ENCODE measurements at regions not wholly inside any gene's neighbourhood (a gene's known extent, or its start where the extent isn't known, plus 50 kb on each side); places are given as distances from the start of the nearest gene placed in this dataset.

DNA sequence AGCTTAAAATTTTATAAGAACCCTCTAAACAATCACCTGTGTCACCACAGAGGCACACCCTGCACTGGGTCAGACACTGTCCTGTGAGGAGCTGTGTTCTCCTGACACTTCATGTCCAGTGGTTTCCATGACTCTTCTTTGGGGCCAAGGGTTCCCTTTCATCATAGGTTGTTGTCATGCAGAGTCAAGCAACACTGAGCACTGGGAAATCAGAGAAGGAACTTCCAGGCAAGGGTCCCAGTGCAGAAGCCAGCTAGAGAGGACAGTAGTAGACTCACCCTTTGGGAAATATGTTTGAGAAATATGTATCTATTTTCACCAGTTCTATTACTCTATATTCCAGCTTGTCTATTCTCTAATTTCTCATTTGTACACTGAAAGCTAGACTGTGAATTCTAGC lies 56.4 kb upstream of the PRSS58 start:
- no peak for DNase-seq
- in situ Hi-C loops (cut with HindIII; ENCODE audit: low pct_ligation_motif_present, low pct_unique_long_range_greater_than_20kb, low sequenced_read_pairs) = no loop called here

- in situ Hi-C loops (cut with HindIII; ENCODE audit: low pct_ligation_motif_present, low pct_unique_long_range_greater_than_20kb, low sequenced_read_pairs) = no loop called here
- no peak for DNase-seq
These were observed 55.7 kb upstream of the PRSS58 start for GRCh38 chr7:142313528-142313927.

- in situ Hi-C loops (cut with HindIII; ENCODE audit: low pct_ligation_motif_present, low pct_unique_long_range_greater_than_20kb, low sequenced_read_pairs) = no loop called here
- no peak for DNase-seq
These were observed 54.0 kb upstream of the PRSS58 start for GRCh38 chr7:142311876-142312275.

DNA sequence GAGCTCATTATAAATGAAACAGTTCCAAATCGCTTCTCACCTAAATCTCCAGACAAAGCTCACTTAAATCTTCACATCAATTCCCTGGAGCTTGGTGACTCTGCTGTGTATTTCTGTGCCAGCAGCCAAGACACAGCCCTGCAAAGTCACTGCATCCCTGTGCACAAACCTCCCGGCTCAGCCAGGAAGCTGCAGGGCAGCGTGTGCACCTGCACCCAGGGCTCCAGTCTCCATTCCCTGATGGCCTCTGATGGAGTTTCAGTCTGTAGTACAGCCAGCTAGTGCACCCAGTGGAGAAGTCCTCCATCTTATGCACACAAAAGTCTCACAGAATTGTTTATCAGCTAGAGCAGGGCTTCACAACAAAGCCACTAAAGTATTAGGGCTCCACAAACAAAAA lies 51.1 kb upstream of the PRSS58 start:
- DNase-seq = no peak
- in situ Hi-C loops (cut with HindIII; ENCODE audit: low pct_ligation_motif_present, low pct_unique_long_range_greater_than_20kb, low sequenced_read_pairs) = no loop called here

GRCh38 chr7:142308326-142308725 lies 50.5 kb upstream of the PRSS58 start:
- no peak for DNase-seq
- in situ Hi-C loops (cut with HindIII; ENCODE audit: low pct_ligation_motif_present, low pct_unique_long_range_greater_than_20kb, low sequenced_read_pairs) = no loop called here
